ENCODE measurements at regions not wholly inside any gene's neighbourhood (a gene's known extent, or its start where the extent isn't known, plus 50 kb on each side); places are given as distances from the start of the nearest gene placed in this dataset.

GRCh38 chr5:43967165-43967564, 364.2 kb downstream of the NNT start:
- no peak for TF ChIP-seq REST (IDR thresholded peaks at IDR 0.05; ENCODE audit: low read depth, low read length)
- no peak for TF ChIP-seq TAF1 (IDR thresholded peaks at IDR 0.05; ENCODE audit: borderline replicate concordance, low read depth, low read length)

Measured in SK-N-SH (cell line).